DMS53 (cell line): ENCODE measurements at regions not wholly inside any gene's neighbourhood (a gene's known extent, or its start where the extent isn't known, plus 50 kb on each side); places are given as distances from the start of the nearest gene placed in this dataset.
"Not testable (repeated sequence)": the region's sequence is repeated elsewhere in the genome, so short reads cannot be mapped to it uniquely, and the experiment has no call there.

Experiments used
- DNase-seq: peaks from one replicate; lab custom pipeline; 2025; lab: John Stamatoyannopoulos, UW

DNA sequence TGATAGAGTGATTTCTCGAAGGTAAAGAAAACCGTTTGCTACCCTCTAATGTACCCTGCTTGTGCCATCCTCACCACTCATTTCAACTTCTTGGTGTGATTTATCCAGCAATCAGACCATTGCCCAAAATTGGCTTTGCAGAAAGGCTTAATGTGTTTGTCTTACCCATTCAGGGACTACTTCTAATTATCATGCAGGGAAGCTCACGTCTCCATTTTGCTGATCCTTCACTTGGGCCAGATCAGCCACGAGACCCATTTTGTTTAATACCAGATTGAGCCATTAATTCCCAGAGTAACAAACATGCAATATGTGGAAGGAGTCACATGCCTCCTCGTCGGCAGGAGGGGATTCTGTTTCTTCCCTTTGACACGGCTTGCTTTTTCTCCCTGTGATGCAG lies 51.1 kb upstream of the CRY1 start:
- DNase-seq, result no peak

DNA sequence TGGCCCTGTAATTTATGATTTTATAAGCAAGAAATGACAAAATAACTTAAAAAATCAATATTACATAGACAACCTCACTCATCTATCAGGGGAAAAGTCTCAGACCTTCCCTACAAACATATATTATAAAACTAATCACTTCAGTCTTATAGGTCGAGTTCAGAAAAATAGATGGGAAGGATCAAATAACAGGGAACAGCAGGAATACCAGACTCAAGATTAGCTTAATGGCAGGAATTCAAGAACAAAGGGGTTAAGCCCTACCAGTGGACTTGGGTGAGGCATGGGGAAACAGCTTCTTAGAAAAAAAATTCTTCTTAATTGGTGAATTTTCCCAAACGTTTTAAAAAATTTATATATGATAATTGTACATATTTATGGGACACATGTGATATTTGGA lies 51.6 kb upstream of the CRY1 start:
- no peak for DNase-seq

DNA sequence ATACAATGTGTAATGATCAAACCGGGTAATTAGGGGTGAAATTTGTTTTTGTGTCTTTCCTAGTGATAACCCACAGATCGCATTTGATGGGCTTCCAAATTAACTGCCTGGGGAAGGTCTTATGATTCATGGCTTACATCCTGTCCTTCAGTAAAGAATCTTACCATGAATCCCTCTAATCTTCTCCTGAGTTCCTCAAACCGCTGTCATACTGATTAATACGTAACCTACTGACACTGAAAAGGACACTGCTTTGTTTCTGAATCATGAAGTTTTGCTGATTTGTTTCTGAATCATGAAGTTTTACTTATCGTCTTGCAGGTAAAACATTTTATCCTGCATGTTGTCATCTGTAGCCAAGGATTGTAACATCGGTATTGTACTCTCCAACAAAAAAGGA lies 52.0 kb upstream of the CRY1 start:
- no peak for DNase-seq

DNA sequence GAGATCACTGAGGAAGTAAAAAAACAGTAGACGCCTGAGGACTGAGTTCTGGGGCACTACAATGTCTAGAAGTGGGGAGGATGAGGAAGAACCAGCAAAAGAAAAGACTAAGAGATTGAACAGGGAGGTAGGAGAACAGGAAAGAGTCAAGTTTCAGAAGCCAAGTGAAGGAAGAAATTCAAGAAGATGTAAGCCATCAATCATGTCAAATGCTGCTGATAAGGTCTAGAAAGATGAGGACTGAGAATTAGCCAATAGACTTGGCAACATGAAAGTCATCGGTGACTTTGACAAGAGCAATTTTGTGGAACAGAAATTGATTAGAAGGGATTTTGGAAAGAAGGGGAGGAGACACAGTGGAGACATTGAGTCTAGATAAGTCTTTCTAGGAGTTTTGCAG lies 54.8 kb upstream of the CRY1 start:
- no peak for DNase-seq

DNA sequence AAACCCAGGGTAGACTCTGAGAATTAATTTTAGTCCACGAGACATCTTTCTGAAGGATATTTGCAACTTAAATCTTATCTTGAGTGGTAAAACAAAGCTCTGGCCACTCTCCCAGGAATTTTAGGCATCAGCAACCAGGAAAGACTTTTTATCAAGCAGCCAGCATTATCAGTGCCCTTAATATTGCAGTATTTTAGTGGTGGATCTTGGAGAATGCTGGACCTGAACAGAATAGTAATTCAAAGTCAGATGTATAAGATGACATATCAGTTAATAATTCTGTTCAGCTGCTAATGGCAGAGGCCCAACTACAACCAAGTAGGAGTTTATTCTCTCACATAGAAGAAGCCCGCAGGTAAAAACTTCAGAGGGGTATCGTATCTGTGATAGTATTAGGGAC lies 59.0 kb upstream of the CRY1 start:
- no peak for DNase-seq

DNA sequence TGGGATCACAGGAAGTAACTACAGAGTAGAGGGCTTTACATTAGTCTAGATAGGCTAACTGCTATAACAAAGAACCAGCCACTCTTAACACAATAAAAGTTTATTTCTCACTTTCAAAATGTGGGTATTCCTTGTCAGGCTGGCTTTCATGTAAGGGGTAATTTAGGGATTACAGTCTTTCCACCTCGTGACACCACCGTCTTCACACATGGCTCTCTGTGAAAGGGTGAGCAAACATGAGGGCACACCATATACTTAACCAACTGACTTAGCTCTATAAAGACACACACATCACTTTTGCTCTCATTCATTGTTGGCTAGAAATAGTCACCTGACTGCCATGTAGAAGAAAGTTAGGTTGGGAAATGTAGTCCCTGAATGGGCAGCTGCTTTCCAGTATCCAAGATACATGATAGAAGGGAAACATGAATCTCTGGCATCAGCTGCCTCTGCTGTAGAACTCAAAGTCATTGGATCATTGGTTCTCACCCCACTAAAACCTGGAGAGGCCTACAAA lies 66.1 kb upstream of the CRY1 start:
- DNase-seq, result no peak

DNA sequence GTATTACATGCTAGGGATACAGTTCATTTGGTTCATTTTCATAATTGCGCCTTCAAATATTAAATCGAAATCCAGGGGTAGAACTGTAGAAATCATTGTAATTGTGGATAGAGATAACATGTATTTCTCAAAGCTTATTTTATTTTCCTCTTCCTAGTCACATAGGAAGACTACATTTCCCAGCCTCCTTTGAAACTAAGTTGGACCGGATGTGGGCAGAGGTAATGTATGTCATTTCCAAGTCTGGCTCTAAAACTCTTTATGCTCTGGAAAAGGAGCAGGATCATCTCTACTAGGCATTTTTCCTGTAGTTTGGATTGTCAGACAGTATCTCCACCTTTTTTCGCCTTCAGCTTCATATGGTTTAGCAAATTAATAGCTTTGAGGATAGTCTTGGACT lies 70.1 kb upstream of the CRY1 start:
- no peak for DNase-seq

DNA sequence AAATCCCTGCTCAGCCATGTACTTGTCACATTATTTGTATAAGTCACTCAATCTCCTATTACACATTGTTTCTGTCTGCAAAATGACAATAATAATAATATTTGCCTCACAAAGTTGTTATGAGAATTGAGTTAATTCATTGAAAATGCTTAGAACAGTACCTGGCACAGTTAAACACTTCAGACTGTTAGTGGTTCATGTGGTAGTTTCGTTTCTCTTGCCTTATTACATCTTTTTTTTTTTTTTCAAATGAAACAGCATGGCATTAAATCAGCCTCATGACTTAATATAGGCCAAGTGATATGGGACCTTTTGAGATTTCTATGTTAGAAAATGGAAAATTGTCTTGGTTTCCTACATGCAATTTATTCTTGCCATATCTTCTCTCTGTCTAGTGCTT lies 71.0 kb upstream of the CRY1 start:
- no peak for DNase-seq

DNA sequence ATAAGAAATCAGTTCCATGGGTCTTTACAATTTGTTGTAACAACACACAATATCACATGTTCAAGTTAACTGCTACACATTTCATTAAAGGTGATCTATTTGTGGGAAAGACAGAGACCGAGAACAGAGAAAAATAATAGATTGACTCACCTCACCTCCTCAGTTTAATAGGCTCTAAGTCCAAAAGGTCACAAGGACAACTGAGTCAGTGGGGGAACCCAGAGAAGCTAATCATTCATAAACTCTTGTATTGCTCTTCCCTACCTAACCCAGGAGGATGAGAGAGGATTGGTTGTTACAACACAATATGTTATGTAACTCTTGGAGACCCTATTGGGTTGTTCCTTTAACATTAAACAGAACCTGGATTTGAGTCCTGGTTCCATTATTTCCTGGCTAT lies 72.2 kb upstream of the CRY1 start:
- DNase-seq, result no peak

DNA sequence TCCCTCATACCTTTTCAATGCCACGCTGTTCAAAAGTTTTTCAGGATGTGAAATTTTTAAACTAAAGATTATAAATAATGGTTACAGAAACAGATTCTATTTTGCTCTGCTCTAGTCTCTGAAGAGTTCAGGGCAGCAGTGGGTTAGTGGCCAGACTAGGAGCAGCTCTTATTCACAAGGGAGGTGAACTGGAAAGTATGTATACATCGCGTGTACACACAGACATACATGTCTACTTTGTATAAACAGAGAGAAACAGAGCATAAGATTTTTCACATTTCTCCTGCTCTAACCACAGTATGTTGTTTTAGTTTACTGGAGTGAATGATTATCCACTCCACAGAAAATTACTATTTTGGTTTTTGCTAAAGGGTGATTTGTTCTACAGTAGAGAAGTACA lies 74.4 kb upstream of the CRY1 start:
- no peak for DNase-seq

DNA sequence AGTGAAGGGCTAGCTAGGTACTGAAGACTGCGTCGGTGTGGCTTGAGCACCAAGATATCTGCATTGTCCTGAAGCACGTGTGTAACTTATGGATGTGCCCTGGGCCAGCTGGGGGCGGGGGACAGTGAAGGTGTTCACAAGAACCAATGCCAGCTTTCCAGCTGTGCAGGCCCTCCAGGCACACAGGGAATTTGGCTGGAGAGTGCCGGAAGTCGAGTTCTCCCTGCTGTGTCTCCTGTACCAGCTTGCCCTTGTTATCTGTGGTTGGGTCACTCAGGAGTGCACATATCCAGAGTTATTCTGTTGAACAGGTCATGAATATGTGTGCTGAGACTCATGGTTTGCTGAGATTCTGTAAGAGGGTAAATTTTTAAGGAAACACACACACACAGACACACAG lies 75.9 kb upstream of the CRY1 start:
- no peak for DNase-seq

DNA sequence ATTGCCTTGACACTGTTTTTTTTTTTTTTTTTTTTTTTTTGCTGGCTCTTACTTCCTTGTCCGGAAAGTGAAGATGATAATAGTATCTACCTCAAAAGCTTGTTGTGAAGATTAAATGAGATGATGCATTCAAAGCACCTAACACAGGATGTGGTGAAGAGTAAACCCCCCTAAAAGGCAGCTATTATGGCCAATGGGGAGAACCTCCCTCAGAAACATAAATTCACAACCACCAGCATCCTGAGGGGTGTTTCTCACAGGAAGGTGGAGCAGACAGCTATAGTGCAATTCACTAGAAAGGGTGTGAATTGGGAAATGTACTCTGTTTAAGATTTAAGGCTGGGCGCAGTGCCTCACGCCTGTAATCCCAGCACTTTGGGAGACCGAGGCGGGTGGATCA lies 85.4 kb upstream of the CRY1 start:
- DNase-seq, result no peak

DNA sequence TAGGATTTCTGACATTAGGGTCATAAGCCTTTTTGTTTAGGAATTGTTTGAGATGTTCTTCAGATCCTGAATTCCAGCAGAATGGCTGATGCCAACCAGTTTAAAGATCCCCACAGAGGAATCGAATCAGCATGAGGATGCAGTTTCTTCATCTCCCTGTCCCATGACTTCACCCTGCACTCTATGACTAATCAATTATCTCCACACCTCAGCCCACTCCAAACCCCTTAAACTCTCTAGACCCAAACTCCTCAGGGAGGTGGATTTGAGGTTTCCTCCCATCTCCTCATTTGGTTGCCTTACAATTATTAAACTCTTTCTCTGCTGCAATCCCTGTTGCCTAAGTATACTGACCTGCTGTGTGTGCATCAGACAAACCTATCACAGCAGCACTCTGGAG lies 86.5 kb upstream of the CRY1 start:
- DNase-seq, result no peak

DNA sequence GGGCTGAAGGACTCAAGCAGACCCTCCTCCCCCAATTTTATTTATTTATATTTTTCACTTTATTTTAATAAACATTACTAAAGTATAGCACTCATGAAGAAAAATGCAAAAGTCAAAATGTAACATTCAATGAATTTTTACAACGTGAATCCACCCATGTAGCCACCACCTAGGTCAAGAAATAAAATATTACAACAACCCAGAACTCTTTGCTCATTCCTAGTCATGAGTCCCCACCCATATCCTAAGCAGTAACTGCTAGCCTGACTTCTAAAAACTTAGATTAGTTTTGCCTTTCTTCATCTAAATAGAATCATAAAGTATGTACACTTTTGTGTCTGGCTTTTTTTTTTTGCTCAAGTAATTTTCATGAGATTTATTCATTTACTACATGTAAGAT lies 86.9 kb upstream of the CRY1 start:
- DNase-seq, result no peak

DNA sequence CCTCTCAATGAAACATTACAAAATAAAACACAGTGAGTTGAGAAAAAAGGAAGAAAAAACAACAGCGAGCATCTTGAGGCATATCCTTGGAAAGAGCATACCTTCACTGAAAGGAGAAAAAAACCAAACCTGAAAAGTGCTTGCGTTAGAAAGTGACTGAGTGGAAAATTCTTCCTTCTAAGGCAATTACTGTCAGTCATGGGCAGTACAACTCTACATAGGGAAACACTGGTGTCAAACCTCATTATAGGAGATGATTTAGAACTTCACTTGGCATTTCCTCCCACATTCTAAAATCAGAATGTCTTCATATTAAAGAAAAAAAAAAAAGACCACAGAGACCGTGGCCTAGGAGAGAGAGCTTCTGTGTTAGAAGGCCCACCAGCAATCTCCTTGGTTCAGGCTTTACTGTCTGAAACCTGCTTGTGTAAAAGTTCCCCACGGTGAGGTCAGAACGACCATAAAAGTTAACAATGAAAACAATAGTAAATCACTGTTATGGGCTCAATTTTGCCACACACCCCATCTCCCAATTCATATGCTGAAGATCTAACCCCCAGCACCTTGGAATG lies 91.1 kb upstream of the CRY1 start:
- no peak for DNase-seq

DNA sequence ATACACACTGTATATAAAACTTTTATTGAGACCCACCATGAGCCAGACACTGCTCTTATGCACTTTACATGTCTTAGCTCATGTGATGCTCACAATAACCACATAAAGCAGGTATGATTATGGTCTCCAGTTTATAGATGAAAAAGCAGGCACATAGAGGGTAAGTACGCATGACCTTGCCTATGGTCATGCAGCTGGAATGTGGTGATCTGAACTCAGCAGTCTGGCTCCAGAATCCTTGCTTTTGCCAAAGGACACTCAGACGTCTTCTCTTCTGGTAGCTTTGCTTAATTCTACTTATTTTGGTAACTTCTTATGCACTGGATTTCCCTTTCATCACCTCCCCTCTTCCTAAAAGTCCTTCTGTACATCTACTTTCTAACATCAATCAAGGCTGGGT lies 103.3 kb upstream of the CRY1 start:
- DNase-seq, result no peak

DNA sequence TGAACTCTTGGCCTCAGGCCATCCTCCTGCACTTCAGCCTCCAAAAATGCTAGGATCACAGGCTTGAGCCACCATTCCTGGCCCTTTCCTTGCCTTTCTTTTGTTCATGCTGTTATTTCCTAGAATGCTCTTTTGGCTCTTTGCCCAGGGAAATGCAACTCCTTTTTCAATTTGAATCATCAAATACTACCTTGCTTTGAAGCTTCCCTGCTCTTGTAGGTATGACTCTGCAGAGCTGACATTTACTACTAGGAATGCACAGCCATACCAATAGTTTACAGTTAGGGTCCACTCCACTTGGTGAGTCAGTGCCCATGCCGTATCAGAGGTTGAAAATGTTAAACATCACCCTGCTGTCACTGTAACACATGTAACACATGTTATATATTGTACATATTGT lies 107.0 kb upstream of the CRY1 start:
- peak; percentile 62 for DNase-seq

DNA sequence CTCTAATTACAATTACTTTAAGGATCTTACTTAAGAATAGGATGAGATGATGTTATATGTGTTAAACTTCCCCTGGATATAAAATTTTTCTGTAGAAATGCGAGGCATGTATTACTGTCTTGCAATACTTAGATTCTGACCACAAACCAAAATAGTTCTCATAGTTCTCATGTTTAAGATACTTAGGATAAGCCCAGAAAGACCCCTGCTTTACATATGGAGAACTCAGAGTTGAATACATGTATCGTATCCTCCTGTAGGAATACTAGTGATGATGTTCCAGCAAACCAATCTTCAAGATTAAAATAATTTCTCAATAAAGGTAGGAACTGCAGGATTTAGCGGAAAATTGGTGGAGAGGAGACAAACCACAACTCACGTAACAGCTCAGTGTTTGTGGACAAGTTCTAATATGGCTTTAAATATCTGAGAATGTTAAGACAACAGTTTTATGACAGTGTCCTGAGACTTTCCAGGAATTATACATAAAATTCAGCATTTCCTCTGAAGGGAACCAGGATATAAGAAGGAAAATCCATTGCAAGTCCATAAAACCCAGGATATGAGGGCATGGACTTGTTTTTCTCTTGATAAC lies 114.7 kb upstream of the CRY1 start:
- no peak for DNase-seq

DNA sequence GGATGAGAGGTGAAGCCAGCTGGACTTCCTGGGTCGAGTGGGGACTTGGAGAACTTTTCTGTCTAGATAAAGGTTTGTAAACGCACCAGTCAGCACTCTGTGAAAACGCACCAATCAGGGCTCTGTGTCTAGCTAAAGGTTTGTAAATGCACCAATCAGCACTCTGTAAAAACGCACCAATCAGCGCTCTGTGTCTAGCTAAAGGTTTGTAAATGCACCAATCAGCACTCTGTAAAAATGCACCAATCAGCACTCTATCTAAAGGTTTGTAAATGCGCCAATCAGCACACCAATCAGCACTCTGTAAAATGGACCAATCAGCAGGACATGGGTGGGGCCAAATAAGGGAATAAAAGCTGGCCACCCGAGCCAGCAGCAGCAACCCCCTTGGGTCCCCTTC lies 116.4 kb upstream of the CRY1 start:
- not testable (repeated sequence) for DNase-seq

DNA sequence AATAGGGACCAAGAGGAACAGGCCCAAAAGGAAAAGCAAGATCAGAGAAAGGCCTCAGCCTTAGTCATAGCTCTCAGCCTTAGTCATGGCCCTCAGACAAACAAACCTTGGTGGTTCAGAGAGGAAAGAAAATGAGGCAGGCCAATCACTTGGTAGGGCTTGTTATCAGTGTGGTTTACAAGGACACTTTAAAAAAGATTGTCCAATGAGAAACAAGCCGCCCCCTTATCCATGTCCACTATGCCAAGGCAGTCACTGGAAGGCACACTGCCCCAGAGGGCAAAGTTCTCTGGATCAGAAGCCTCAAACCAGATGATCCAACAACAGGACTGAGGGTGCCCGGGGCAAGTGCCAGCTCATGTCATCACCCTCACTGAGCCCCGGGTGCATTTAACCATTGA lies 121.0 kb upstream of the CRY1 start:
- DNase-seq, result peak; percentile 60

DNA sequence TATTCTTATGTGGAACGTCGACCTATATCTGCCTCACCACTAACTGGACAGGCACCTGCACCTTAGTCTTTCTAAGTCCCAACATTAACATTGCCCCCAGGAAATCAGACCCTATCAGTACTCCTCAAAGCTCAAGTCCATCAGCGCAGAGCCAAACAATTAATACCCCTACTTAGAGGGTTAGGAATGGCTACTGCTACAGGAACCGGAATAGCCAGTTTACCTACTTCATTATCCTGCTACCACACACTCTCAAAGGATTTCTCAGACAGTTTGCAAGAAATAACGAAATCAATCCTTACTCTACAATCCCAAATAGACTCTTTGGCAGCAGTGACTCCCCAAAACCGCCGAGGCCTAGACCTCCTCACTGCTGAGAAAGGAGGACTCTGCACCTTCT lies 123.1 kb upstream of the CRY1 start:
- peak; percentile 49 for DNase-seq

DNA sequence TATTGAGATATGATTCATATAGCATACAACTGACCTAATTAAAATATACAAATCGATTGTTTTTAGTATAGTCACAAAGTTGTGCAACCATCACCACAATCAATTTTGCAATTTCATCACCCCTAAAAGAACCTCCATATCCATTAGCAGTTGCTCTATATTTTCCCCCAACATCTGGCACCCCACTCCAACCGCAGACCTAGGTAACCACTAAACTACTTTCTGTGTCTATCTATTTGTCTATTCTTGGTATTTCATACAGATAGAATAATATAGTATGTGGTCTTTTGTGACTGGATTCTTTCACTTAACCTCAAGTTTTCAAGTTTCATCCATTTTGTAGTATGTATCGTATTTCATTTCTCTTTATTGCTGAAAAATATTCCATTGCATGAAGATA lies 126.0 kb upstream of the CRY1 start:
- no peak for DNase-seq

DNA sequence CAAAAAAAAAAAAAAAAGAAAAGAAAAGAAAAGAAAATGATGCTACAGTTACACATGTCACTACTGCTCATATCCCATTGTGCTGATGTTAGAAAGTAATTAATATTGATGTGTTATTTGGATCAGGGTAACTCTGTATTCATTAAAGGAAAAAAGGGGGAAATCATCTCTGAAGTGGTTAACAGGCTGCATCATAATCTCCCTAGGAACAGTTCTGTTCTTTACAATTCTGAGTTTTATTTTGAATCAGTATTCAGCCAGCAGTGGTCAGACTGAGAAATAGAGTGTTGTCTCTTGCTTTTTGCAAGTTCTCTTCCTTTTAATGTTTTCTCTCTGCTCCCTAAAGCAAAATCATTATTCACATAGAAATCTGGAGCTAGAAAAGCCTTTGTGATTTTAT lies 128.6 kb upstream of the CRY1 start:
- no peak for DNase-seq

DNA sequence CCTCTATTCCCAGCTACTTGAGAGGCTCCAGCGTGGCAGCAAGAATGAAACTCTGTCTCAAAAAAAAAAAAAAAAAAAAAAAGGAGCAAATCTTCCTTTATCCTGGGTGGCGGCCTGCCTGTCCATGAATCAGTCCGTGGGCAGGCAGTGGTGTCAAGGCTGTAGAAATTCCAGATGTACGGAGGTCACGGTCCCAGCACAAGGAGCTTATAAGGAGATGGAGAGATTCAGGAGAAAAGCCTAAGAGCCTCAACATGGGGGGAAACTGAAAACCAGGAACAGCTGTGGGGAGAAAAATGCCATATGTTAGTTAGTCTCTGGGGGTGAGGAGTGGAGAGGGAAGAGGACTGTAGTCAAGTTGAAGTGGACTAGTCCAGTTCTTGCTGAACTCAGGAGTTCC lies 130.5 kb upstream of the CRY1 start:
- no peak for DNase-seq

DNA sequence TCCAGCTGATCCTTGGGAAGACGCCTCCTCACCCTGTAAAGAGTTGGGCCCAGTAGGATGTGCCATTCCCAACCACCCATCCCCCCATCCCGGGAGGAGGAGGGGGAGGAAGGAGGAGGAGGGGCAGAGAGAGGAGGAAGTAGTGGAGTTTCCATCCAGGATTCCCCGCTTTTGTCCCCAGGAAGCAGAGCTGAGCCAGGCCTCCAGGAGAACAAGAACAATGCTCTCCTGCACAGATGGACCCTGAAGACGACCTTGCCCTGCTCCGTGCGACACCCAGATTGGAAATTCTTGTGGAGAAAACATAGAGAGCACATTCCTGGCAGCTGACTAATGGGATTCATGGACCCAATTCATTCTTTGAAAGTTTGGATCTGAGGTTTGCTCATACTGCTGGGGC lies 132.3 kb upstream of the CRY1 start:
- no peak for DNase-seq
